ENCODE measurements at regions not wholly inside any gene's neighbourhood (a gene's known extent, or its start where the extent isn't known, plus 50 kb on each side); places are given as distances from the start of the nearest gene placed in this dataset.

- TF ChIP-seq CTCF (IDR thresholded peaks at IDR 0.05) = no peak
- no peak for TF ChIP-seq POLR2A (IDR thresholded peaks at IDR 0.05)
- no peak for TF ChIP-seq EP300 (IDR thresholded peaks at IDR 0.05)
- no peak for TF ChIP-seq POLR2AphosphoS5 (IDR thresholded peaks at IDR 0.05)
Measured at GRCh38 chr10:44539178-44539577, 154.3 kb upstream of the CXCL12 start.
